NCI-H460 (cell line): ENCODE measurements at regions not wholly inside any gene's neighbourhood (a gene's known extent, or its start where the extent isn't known, plus 50 kb on each side); places are given as distances from the start of the nearest gene placed in this dataset.
"Not testable (repeated sequence)": the region's sequence is repeated elsewhere in the genome, so short reads cannot be mapped to it uniquely, and the experiment has no call there.

Experiments used
- DNase-seq: peaks from one replicate; pipeline ENCODE4 v3.0.0-alpha.2; 2016; ENCODE audit warnings: low read depth; ENCODE audit errors: extremely low read depth

GRCh38 chr11:134739136-134739535 is 327.1 kb upstream of the B3GAT1 start:
- no peak for DNase-seq

- DNase-seq = no peak
Measured at GRCh38 chr11:134738581-134738980, 326.5 kb upstream of the B3GAT1 start.

GRCh38 chr11:134737563-134738510 is 325.8 kb upstream of the B3GAT1 start:
- no peak for DNase-seq

- no peak for DNase-seq
Measured at GRCh38 chr11:134736251-134736947, 324.4 kb upstream of the B3GAT1 start.

- no peak for DNase-seq
Measured at GRCh38 chr11:134734894-134735293, 322.9 kb upstream of the B3GAT1 start.

- no peak for DNase-seq
Measured at GRCh38 chr11:134734141-134734845, 322.3 kb upstream of the B3GAT1 start.

GRCh38 chr11:134733646-134734045 is 321.6 kb upstream of the B3GAT1 start:
- DNase-seq = no peak

GRCh38 chr11:134731213-134731961 is 319.3 kb upstream of the B3GAT1 start:
- no peak for DNase-seq

GRCh38 chr11:134730561-134731212 is 318.6 kb upstream of the B3GAT1 start:
- no peak for DNase-seq

- DNase-seq = no peak
Measured at GRCh38 chr11:134730101-134730500, 318.1 kb upstream of the B3GAT1 start.

GRCh38 chr11:134728186-134728585 is 316.1 kb upstream of the B3GAT1 start:
- no peak for DNase-seq

- DNase-seq = no peak
Measured at GRCh38 chr11:134727636-134728035, 315.6 kb upstream of the B3GAT1 start.

GRCh38 chr11:134727204-134727603 is 315.2 kb upstream of the B3GAT1 start:
- DNase-seq = no peak

GRCh38 chr11:134725716-134726639 is 313.9 kb upstream of the B3GAT1 start:
- peak; percentile 7 for DNase-seq

GRCh38 chr11:134725211-134725610 is 313.2 kb upstream of the B3GAT1 start:
- DNase-seq = no peak

GRCh38 chr11:134724779-134725140 is 312.7 kb upstream of the B3GAT1 start:
- DNase-seq = no peak

GRCh38 chr11:134724106-134724778 is 312.2 kb upstream of the B3GAT1 start:
- DNase-seq = no peak

GRCh38 chr11:134720691-134721070 is 308.6 kb upstream of the B3GAT1 start:
- not testable (repeated sequence) for DNase-seq
